ENCODE measurements at regions not wholly inside any gene's neighbourhood (a gene's known extent, or its start where the extent isn't known, plus 50 kb on each side); places are given as distances from the start of the nearest gene placed in this dataset.

- TF ChIP-seq, protein P1, sequence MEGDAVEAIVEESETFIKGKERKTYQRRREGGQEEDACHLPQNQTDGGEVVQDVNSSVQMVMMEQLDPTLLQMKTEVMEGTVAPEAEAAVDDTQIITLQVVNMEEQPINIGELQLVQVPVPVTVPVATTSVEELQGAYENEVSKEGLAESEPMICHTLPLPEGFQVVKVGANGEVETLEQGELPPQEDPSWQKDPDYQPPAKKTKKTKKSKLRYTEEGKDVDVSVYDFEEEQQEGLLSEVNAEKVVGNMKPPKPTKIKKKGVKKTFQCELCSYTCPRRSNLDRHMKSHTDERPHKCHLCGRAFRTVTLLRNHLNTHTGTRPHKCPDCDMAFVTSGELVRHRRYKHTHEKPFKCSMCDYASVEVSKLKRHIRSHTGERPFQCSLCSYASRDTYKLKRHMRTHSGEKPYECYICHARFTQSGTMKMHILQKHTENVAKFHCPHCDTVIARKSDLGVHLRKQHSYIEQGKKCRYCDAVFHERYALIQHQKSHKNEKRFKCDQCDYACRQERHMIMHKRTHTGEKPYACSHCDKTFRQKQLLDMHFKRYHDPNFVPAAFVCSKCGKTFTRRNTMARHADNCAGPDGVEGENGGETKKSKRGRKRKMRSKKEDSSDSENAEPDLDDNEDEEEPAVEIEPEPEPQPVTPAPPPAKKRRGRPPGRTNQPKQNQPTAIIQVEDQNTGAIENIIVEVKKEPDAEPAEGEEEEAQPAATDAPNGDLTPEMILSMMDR (IDR thresholded peaks at IDR 0.05) = no peak
These were observed 127.2 kb downstream of the DHRS2 start for GRCh38 chr14:23763394-23763793.

DNA sequence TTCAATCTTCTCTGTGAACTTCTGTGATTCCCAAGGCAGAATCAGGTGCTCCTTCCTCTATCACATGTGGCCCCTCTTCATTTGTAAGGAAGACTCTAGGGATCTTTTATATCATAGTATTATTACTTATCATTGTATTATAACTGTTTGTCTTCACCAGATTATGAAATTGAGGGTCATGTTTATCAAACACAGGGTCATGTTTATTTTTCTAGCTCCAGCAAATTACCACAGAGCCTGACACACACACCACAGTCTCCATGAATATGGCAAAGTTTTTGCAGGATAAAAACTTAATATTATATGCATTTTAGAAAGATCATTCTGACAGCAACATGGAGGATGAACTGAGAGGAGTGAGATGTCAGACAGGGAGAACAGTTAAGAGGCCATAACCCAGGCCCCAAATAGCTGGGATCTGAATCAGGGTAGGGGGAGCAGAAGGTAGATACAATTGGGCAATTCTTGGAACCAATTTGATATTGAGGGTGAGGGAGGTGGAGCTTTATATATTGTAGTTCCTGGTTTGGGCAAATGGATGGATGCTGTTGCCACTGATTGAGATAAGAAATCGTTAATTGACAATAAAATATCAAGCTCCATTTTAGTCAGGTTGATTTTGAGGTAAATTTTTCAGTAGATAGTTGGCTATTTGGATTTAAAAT lies 130.7 kb downstream of the DHRS2 start:
- TF ChIP-seq, protein P1 (IDR thresholded peaks at IDR 0.05) = no peak

DNA sequence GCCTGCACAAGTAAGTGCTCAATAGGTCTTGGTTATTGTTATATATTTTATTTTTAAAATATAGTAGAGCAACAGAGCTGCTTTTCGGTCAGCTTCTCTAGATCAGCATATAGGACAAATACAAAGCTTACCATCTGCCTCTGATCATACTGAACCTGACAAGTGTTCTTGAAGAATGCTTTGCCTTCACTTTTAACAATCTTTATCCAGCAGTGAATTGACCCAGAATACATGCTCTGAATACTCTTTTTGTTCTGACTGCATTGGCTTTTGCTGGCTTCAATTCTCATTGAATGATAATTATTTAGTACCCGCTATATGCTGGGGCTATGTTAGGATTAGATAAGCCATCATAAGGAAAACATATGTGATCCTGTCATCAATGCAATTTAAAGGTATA lies 137.8 kb downstream of the DHRS2 start:
- TF ChIP-seq, protein P1 (IDR thresholded peaks at IDR 0.05) = no peak

DNA sequence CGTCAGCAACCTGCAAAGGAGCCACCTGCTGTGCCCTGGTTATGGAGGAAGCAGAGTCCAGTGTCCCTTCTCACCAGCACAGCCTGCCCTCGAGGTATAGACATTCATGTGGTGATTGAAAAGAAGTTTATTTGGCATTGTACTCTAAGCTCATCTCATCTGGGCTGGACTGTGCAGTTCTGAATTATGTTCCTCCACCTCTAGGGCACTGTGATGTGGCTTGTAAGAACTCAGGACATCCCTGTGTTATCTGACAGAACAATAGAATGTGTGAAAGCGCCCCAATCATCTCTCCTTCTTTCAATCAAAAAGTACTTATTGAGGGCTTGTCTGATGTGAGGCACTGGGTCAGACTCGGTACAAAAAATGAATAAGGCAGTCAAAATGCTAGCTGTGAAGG lies 140.1 kb downstream of the DHRS2 start:
- TF ChIP-seq, protein P1 (IDR thresholded peaks at IDR 0.05) = no peak

DNA sequence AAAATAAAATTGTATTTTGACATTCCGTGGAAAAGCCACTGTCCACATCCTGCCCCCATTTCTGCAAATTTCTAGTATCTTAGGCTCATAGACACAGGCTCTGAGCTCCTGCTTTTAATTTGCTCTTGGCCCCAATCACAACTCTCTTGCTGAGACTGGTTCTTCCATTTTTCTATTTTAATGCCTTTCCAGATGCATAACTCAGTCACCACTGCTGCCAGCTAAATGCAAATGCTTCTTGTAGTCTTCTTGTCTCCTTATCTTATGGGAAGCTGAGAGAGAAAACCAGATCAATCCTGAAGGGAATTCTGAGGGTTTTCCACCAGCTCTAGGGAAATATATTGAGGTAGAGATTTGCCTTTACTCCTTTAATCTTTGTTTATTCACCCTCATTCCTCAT lies 149.0 kb downstream of the DHRS2 start:
- TF ChIP-seq, protein P1 (IDR thresholded peaks at IDR 0.05) = no peak

DNA sequence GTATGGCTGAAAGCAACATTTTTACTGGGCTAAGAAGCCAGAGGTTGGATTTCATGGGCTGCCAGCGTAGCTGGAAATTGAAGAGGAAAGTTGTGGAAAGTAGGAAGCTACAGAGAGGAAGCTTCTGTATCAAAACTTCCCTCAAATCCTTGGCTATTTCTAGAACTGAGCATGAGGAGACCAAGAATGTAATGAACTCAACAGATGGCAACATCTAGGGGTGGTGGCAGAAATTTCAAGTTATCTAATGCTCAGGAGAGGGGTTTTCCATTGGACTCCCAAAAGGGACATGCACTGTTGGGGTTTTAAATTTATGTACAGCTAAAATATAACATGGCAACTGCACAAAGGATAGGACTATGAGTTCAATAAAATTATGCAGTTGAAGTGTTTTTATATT lies 151.3 kb downstream of the DHRS2 start:
- TF ChIP-seq, protein P1 (IDR thresholded peaks at IDR 0.05) = no peak

DNA sequence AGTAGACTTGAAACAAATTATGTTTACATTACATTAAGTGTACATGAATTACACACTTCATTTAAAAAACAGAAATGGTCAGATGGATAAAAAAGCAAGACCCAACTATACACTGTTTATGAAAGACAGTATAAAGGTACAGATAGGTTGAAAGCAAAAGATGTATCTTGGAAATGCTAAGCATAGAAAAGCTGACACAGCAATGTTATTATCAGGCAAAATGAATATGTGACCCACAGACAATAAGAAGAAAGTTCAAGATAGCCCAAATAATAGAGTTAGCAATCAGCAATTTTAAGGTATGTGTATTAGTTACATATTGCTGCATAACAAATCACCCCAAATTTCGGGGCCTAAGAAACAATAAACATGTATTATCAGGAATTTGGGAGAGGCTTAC lies 153.5 kb downstream of the DHRS2 start:
- TF ChIP-seq, protein P1 (IDR thresholded peaks at IDR 0.05) = no peak

DNA sequence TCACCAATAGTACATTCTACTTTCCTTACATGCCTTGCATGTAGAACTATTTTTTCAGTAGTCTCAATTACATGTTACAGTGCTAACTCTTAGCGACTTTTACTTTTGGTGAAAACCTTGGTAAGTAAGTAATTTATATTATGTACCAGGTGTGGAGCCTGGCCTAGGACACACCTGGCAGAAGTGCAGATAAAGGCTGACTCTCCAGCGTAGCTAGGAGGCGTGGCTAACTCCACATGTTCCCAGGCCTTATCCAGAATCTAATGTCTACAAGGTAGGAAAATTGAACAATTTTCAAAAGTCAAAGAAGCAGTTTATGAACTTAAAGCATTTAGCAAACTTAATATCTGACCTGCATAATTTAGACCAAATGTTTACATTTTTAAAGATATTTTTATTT lies 157.4 kb downstream of the DHRS2 start:
- TF ChIP-seq, protein P1 (IDR thresholded peaks at IDR 0.05) = no peak
